Thyroid gland (tissue), 4 donors: ENCODE measurements at regions not wholly inside any gene's neighbourhood (a gene's known extent, or its start where the extent isn't known, plus 50 kb on each side); places are given as distances from the start of the nearest gene placed in this dataset.
A peak's percentile ranks its signal among the peaks of the same experiment; 100 is the strongest.
"Not testable (repeated sequence)": the region's sequence is repeated elsewhere in the genome, so short reads cannot be mapped to it uniquely, and the experiment has no call there.

Experiments
- DNase-seq, 2 donors: peaks; one replicate each; pipeline ENCODE4 v3.0.0-alpha.2; 2019
- H3K27ac ChIP-seq, 3 donors: fragments of 200-600 bp; sonication (generic); 1 replicate in 2 of 3; 2 replicates in 1 of 3; pipeline ENCODE4 v1.5.1; 2016 to 2019; ENCODE audit warnings: mild to moderate bottlenecking in 1 of 3, moderate library complexity in 1 of 3
- H3K27me3 ChIP-seq: fragments of 200-600 bp; sonication (generic); one replicate; pipeline ENCODE4 v1.5.1; 2019
- H3K36me3 ChIP-seq, 2 donors: fragments of 200-600 bp; sonication (generic); one replicate each; pipeline ENCODE4 v1.5.1; 2016 to 2019
- H3K4me1 ChIP-seq, 2 donors: fragments of 200-600 bp; sonication (generic); one replicate each; pipeline ENCODE4 v1.5.1; 2017 to 2019
- H3K4me3 ChIP-seq, 3 donors: fragments of 200-600 bp; sonication (generic); replicated peaks in 1 of 3; 1 replicate in 2 of 3; 2 replicates in 1 of 3; pipeline ENCODE4 v1.5.1; 2016; ENCODE audit warnings: mild to moderate bottlenecking in 1 of 3
- H3K9me3 ChIP-seq: fragments of 200-600 bp; sonication (generic); one replicate; pipeline ENCODE4 v1.5.1; 2017
- WGBS, 2 donors: methylation state at CpG; one replicate each; pipeline ENCODE4 v1.1.5; 2017; 5-methylcytosine and 5-hydroxymethylcytosine counted together
- intact Hi-C: fragments of 100-400 bp; cut with DNase I; formaldehyde crosslinking; loops from one replicate; pipeline ENCODE4 v1.15.1; 2023

- H3K4me1 ChIP-seq, H3K27ac ChIP-seq, intact Hi-C loops, DNase-seq, H3K27me3 ChIP-seq, H3K36me3 ChIP-seq, H3K9me3 ChIP-seq, H3K4me3 ChIP-seq: not testable (repeated sequence)
- no CpG with 5 or more reads among the region's 2 CpGs for WGBS, 2 donors
Measured at GRCh38 chr21:5071180-5071579, 5450.2 kb upstream of the TPTE start.

DNA sequence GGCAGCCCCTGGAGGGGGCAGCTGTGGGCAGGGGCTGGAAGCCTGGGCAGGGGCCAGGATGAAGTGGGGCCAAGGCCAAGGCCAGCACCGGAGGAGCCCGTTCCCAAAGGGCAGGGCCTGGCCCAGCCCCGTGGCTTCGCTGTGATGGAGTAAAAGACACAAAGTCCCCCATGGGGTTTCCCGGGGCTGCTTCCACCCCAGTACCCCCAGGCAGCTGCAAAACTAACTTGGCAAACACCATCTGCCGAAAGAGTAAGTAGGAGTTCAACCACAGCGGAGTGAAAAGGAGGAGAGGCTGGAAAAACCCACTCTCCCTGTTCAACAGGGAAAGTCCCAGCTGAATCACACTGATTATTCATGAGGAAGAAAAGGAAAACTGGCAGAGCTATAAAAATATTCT, 5444.5 kb upstream of the TPTE start:
- H3K9me3 ChIP-seq, H3K4me1 ChIP-seq, H3K27ac ChIP-seq, H3K4me3 ChIP-seq, H3K36me3 ChIP-seq, intact Hi-C loops, H3K27me3 ChIP-seq, DNase-seq: not testable (repeated sequence)
- WGBS, 2 donors: no CpG with 5 or more reads among the region's 7 CpGs

- H3K9me3 ChIP-seq, H3K4me3 ChIP-seq, H3K36me3 ChIP-seq, H3K27ac ChIP-seq, intact Hi-C loops, H3K4me1 ChIP-seq, DNase-seq, H3K27me3 ChIP-seq: not testable (repeated sequence)
- WGBS, 2 donors: no CpG with 5 or more reads among the region's 8 CpGs
Measured at GRCh38 chr21:5079361-5079760, 5442.0 kb upstream of the TPTE start.

- H3K9me3 ChIP-seq, H3K27ac ChIP-seq, H3K4me3 ChIP-seq, H3K4me1 ChIP-seq, H3K27me3 ChIP-seq, intact Hi-C loops, DNase-seq, H3K36me3 ChIP-seq: not testable (repeated sequence)
- WGBS, 2 donors: no CpG with 5 or more reads among the region's 5 CpGs
Measured at GRCh38 chr21:5080015-5080414, 5441.4 kb upstream of the TPTE start.

DNA sequence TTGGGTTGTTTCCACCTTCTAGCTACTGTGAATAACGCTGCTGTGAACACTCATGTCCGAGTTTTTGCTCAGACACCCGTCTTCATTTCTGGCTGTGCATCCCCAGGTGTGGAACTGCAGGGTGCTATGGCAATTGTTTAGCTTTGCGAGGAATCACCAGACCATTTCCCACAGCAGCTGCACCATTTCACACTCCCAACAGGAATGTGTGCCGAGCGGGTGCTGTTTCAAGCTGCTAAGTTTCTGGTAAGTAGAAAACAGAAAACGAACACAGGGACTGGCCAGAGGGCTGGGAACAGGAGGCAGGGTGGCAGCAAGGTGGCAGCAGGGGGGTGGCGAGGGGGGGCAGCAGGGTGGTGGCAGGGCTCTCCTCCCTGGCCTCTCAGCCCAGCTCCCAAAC, 5437.1 kb upstream of the TPTE start:
- H3K27ac ChIP-seq, H3K36me3 ChIP-seq, H3K9me3 ChIP-seq, H3K4me1 ChIP-seq, intact Hi-C loops, H3K27me3 ChIP-seq, DNase-seq, H3K4me3 ChIP-seq: not testable (repeated sequence)
- WGBS, 2 donors: 83% methylated on average over 4 of the region's 8 CpGs; no CpG with 5 or more reads in 1 of the 2 donors

GRCh38 chr21:5085456-5085855, 5435.9 kb upstream of the TPTE start:
- H3K4me1 ChIP-seq, H3K4me3 ChIP-seq, DNase-seq, H3K9me3 ChIP-seq, H3K36me3 ChIP-seq, H3K27me3 ChIP-seq, intact Hi-C loops, H3K27ac ChIP-seq: not testable (repeated sequence)
- WGBS, 2 donors: no CpG with 5 or more reads among the region's 13 CpGs

- H3K36me3 ChIP-seq, H3K4me1 ChIP-seq, H3K27me3 ChIP-seq, H3K9me3 ChIP-seq, H3K4me3 ChIP-seq, DNase-seq, intact Hi-C loops, H3K27ac ChIP-seq: not testable (repeated sequence)
- no CpG with 5 or more reads among the region's 17 CpGs for WGBS, 2 donors
Measured at GRCh38 chr21:5086416-5086815, 5435.0 kb upstream of the TPTE start.

GRCh38 chr21:5088820-5089219, 5432.6 kb upstream of the TPTE start:
- H3K4me3 ChIP-seq, H3K27ac ChIP-seq, intact Hi-C loops, H3K9me3 ChIP-seq, H3K4me1 ChIP-seq, DNase-seq, H3K27me3 ChIP-seq, H3K36me3 ChIP-seq: not testable (repeated sequence)
- no CpG with 5 or more reads among the region's 20 CpGs for WGBS, 2 donors

DNA sequence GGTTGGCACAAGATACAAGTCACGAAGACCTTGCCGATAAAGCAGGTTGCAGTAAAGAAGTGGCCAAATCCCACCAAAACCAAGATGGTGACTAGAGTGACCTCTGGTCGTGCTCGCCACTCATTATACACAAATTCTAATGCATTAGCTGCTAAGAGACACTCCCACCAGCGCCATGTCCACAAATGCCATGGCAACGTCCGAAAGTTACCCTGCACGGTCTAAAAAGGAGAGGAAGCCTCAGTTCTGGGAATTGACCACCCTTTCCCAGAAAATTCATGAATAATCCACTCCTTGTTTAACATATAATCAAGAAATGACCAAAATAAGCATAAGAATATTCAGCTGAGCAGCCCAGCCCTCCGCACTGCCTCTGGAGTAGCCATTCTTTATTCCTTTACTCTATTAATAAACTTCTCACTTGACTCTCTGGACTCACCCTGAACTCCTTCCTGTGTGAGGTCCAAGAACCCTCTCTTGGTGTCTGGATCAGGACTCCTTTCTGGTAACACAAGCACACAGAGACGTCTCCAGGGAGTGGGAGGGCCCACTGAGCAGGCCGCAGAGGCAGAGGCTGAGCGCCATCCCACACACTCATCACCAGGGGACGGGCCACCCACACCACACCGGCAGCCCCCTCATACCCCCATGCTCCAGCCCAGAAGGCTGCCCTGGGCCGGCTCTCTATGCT, 5431.8 kb upstream of the TPTE start:
- intact Hi-C loops: not testable (repeated sequence)

DNA sequence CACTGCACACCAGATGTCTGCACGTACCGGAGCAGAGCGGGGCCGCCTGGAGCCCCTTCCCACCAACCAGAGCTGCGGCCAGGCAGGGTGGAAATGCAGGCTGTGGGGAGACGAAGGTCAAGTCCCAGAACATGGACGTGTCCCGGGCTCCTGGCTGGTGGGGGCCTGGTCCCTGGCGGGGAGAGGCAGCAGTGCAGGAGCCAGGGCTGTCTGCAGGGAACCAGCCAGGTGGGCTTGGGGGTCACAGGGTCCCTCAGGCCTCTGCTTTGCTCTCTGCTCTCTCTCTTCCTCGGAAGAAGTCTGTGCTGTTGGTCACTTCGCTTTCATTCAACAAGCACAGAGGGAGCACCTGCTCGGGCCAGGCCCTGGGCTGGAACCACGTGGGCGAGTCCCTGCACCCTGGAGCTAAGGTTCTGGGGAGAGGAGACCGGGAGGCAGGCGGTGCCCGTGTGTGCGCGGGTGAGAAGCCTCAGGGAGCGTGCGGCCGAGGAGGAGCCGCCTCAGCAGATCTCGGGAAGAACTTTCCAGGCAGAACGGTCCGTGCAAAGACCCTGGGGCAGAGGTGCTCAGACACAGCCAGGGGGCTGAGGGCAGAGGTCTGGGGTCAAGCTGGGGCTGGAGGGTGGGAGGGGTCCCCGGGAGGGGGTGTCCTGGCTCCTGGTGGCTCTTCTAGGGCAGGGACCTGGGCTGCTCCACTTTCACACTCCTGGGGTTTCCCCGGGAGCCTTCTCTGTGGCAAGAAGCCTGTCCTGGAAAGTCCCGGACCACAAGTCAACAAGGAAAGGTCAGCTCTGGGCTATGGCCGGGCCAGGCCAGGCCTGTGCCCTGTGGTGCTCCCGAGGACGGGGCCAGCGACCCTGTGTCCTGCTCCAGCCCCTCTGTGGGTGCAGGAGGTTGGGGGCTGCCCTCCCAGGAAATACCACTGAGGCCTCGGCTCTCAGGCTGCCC, 5431.0 kb upstream of the TPTE start:
- H3K27me3 ChIP-seq, H3K36me3 ChIP-seq, intact Hi-C loops, H3K9me3 ChIP-seq, H3K27ac ChIP-seq, H3K4me3 ChIP-seq, DNase-seq, H3K4me1 ChIP-seq: not testable (repeated sequence)
- no CpG with 5 or more reads among the region's 34 CpGs for WGBS, 2 donors

More for the DNA sequence above, 5431.8 kb upstream of the TPTE start:
- H3K27me3 ChIP-seq, H3K36me3 ChIP-seq, H3K27ac ChIP-seq, H3K4me1 ChIP-seq, H3K4me3 ChIP-seq, H3K9me3 ChIP-seq: not testable (repeated sequence)
- DNase-seq: peak in 1 of 2 donors; percentile 2
- no CpG with 5 or more reads among the region's 15 CpGs for WGBS, 2 donors

DNA sequence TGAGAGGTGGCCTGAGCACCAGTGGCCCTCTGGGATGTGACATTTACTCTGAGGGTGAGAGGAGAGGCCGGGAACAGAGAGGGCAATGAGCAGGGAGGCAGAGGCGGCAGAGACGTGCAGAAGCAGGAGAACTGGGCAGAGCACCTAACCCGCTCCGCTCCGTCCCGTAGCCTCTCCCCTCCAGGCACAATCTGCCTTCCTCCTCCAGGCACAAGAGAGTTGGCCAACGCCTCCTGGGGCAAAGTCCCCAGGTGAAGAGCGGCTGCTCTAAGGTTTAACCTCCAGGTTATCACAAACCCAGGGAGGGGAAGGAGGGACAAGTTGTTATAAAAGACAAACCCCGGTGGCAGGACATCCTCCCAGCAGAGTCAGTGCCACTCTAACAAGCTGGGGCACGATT, 5430.1 kb upstream of the TPTE start:
- H3K4me1 ChIP-seq, H3K4me3 ChIP-seq, H3K27ac ChIP-seq, DNase-seq, H3K9me3 ChIP-seq, H3K36me3 ChIP-seq, H3K27me3 ChIP-seq, intact Hi-C loops: not testable (repeated sequence)
- WGBS, 2 donors: no CpG with 5 or more reads among the region's 11 CpGs

DNA sequence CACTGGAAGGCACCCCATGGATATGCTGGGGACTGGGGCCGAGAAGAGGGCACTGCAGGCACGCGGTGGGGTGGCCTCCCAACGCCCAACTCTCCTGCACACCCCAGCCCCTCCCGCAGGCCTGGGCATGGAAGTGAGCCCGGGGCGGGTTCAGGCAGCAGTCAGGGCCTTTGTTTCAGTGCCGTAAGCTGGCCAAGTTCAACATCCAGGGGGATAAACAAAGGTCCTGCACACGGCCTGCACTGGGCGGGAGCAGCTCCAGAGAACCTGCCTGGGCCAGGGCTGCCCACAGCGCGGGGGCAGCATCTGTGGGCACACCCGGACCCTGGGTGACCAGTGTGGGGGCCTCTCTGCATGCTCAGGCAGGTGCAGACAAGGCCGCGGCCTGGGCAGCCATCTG, 5425.8 kb upstream of the TPTE start:
- intact Hi-C loops, DNase-seq, H3K27ac ChIP-seq, H3K27me3 ChIP-seq, H3K4me1 ChIP-seq, H3K4me3 ChIP-seq, H3K36me3 ChIP-seq, H3K9me3 ChIP-seq: not testable (repeated sequence)
- no CpG with 5 or more reads among the region's 15 CpGs for WGBS, 2 donors
